Renal pelvis (tissue), 1 donor: ENCODE measurements at regions not wholly inside any gene's neighbourhood (a gene's known extent, or its start where the extent isn't known, plus 50 kb on each side); places are given as distances from the start of the nearest gene placed in this dataset.

Experiments
- DNase-seq: peaks from one replicate; pipeline ENCODE4 v3.0.0-alpha.2; 2013

DNA sequence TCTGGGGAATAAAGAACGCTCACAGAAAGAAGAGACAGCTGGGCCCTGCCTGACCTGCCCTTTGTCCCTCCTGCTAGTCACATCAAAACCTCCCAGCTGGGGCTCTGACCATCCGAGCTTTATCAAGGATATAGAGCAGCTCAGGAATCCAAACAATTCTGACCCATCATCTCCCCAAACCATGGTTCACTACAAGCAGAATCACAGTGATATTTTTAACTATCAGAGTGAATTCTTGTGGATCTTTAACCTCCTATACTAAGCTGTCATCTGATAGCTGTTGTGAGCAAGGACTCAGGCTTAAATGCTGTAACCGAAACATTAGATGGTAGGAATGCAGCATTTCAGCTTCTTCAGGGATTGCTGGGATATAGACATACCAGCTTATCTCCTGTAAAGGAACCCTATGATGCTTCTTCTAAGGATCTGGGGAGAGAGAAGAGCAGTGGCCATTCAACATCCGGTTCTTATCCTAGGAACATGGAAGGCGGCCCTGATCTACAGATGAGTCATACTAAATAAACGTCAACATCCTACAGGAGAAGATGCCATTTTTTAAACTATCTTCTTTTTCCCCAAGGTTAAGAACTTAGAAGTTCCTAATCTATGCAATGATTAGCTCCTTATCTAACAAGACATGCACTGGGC lies 84.7 kb upstream of the AKIP1 start:
- DNase-seq, result peak; percentile 44

DNA sequence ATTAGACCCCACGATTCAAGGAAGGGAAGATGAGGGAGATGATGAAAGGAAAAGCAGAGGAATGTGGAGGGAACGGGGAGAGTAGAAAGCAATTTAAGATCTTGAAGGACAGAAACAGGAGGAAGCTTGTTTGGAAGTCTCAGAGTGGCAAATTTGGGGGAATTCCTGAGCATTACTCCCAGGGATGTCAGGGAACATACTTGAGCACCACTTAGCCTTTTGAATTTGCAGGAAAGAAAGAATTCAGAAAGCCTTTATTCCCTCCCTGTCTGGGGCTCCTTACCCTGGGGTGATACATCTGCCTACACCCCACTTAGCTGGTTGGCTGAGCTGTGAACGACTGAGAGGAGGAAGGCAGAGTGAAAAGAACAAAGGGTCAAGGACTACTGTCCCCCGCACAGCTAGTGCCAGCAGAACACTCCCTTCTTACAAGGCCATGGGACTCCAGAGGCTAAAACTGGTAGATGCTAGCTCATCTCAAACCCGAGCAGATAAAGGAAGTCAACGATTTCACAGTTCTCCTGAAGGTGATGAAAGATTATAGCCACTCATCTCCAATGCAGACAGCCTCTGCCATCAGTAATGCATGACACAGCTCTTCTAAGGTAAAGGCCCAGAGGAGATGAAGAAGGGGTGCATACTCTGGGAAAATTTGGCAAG lies 84.0 kb upstream of the AKIP1 start:
- DNase-seq, result no peak

DNA sequence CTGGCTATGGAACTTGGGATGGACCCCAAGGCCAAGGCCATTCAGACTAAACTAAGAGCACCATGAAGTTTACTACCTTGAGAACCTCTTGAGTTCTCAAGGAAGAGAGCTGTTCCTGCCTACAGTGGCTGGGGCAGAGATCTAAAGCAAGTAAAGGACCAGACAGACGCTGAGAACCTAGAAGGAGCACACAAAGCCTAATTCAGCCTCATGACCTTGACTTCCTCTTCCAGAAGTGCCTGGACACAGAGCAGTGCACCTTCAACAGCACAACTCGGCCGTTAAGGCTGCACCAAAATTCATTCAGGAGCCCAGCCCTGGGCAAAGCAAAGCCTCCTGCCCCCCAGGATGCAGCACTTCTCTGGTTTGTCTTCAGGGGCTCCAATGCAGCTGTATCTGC lies 82.9 kb upstream of the AKIP1 start:
- no peak for DNase-seq

DNA sequence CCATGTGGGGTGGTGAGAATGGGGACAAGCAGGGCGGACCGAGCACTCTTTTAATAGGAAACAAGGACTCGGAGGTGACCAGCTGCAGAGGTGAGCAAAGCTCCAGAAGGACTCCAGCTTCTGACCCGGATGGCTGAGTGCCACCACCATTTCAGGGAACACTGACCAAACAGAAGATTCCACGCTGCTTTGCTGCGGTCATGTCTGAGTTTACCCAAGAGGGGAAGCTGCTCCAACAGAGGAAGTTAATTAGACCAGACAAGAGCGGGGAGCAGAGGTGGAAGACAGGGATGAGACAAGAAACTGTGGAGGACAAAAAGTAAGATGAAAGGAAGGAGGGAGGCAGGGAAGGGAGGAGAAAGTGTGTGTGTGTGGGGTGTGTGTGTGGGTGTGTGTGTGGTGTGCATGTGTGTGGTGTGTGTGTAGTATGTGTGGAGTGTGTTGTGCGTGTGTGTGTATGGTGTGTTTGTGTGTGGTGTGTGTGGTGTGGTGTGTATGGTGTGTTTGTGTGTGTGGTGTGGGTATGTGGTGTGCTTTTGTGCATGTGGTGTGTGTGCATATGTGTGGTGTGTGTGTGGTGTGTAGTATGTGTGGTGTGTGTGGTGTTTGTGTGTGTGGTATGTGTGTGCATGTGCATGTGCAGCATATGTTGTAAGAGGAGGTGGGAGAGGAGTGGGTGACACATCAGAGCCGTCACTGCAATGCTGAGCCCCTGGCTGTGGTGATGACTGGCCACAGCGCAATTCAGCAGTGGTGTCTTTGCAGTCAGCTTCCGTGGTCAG lies 82.2 kb upstream of the AKIP1 start:
- DNase-seq, result no peak

DNA sequence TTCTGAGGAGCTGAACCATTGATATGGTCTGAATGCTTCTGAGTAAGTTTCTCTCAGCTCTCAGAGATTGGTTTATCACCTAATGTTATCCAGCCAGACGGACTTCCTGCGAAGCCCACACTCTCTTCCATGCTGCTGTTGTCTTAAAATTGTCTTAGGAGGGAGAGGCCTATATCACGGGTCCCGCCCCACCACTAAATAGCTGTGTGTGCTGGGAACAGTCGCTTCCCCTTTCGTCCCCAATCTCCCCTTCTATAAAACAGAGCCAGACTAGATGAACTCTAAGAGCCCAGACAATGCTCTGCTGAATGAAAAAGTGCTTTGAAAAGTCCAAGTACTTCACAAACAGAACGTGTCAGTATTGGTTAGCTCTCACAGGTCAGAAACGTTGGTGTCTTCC lies 81.4 kb upstream of the AKIP1 start:
- no peak for DNase-seq

DNA sequence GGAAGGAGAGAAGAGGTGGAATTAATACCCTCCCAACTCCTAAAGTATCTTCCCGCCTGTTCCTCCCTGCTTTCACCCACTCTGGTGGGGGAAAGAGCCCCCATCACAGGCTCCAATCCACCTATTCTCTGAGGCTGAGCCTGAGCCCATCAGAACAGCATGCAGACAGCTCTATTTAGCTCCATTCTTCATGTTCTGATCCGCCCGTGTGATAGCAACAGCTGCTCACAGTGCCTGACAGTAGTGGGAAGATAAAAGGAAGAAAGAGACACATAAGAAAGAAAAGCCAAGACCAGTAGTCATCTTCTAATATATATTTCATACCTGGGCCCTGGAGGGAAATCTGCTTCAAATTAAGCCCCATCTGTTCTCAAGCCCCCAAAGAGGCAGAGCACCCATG lies 80.3 kb upstream of the AKIP1 start:
- DNase-seq, result no peak

DNA sequence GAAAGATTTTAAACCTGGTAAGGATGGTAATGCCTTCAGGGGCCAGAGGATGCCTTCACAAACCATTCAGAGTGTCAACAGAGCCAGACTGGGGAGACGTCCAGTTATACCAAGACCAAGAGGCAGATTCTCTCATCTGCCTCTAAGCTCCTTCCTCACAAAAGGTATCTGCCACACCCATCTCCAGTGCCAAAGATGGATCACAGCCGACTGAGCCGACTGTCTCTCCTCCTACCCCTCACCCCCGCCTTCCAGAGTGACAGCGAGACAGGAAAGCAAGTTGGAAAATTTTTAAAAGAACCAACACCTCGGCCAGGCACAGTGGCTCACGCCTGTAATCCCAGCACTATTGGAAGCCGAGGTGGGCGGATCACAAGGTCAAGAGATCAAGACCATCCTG lies 79.1 kb upstream of the AKIP1 start:
- DNase-seq, result no peak

DNA sequence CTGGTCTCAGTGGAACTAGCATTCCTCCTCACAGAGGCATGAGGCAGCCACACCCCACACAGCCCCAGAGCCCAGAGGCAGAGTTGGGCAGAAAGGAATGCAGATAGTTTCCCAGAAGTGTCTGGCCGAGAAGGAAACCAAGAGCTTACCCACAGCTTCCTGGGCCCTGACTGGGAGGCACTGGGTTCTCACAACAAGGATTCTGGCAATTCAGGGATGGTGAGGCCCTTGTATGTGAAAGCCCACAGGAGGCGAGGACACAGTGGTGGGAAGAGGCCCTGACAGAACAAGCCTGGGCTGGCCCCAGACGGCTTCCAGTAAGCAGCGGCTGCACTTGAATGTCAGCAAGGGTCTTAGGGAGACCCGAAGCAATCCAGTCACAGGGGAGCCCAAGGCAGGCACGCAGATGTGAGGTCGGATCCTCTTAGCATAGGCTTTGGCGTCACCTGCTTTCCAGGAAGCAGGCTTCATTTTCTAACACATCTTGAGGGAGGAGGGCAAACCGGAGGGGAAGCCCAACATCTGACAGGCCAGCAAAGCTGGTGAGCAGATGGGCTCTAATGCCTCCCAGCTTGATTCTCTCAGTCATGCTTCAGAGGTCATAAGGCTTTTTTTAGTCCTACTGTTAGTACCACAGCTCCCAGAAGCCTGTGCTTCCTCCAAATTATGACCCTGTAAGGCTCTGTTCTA lies 78.3 kb upstream of the AKIP1 start:
- DNase-seq, result peak; percentile 78

DNA sequence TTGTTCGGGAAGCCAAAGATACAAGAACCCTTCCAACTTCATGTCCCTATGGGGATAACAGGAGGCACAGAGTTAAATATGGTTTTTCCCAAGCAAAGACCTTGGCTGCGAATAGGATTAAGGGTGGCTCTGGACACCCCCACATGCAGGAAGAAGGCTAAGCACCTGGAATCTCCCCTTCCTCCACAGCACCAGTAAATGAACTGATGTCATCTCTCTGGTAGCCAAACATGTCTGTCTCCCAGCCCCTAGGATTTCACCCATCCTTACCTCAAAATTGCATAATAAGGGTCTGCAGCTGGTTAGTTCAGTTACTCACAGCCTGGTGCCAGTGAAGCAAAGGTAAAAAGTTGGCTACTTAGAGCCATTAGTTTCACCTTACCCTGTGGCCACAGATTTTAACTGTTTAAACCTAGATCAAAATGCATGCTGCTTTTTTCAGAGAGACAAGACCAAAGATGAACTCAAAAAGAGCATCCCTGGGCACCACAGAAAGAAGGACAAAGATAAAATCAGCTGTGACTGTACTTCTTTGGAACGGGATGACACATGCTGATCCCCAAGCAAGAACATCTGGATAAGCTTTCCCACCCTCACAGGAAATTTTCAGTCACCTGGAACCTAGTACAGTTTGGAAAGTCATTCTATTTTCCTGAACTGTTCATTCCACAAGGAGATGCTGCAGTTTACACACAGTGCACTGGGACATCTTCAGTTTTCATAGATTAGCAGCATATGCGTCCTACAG lies 77.2 kb upstream of the AKIP1 start:
- no peak for DNase-seq

DNA sequence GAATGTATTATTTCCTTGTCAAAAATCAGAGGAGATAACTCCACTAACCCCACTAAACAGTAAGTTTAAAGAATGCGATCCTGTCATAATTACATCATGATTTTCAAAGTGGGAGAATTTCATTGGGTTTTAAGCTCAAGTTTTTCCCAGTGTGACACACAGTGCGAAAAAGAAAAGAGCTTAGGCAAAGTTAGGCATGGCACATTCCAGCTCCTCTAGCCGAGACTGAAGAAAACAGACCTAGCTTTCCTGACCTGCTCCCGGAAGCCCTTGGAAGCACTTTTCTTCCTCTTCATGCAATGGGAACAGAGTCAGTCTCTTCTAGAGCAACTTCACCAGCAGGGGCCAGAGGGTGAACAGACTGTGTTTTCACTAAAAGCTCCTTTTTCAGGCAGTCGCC lies 76.6 kb upstream of the AKIP1 start:
- DNase-seq, result no peak

DNA sequence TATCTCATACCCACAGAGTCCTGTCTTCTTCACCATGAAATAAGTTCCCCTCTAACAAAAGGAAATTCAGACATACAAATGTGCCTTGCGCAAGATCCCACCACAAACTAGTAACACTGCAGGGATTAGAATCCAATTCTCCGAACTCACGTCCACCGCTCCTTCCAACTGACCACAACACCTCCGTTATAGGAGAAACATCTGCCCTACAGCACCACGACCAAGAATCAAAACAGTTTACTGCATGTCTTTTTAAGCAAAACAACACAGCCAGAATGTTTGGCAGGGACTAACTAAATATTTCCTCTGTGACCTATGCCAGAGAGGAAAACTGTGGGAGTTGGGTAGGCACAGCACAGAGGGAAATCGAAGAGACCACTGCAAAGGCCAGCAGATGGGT lies 72.7 kb upstream of the AKIP1 start:
- no peak for DNase-seq

DNA sequence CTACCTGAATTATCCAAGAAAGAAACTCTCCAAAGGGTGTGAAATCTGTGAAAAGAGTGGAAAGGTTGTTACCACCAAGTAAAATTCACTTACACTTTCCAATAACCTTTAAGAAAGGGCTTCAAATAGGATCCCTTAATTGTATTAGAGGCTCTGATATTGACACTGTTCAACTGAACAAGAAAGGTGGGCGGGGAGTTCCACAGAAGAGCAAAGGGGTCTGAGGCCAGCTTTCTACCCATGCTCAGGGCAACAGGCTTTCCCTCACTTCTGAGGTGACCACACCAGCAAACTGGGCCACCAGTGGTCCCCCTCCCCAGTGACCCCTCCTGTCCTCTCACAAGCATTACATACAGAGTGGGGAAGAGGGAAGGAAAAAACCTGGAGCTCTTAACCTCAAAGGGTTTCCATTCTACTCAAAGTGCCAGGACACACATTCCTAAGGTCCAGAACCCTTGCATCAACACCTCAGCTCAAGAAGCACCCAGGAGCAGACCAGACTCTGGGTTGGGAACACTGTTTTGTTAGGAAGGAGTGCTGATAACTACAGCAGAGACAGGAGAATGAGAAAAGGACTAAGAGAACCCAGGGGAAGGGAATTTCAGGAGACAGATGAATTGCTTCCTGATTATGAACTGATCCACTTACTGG lies 71.6 kb upstream of the AKIP1 start:
- no peak for DNase-seq

DNA sequence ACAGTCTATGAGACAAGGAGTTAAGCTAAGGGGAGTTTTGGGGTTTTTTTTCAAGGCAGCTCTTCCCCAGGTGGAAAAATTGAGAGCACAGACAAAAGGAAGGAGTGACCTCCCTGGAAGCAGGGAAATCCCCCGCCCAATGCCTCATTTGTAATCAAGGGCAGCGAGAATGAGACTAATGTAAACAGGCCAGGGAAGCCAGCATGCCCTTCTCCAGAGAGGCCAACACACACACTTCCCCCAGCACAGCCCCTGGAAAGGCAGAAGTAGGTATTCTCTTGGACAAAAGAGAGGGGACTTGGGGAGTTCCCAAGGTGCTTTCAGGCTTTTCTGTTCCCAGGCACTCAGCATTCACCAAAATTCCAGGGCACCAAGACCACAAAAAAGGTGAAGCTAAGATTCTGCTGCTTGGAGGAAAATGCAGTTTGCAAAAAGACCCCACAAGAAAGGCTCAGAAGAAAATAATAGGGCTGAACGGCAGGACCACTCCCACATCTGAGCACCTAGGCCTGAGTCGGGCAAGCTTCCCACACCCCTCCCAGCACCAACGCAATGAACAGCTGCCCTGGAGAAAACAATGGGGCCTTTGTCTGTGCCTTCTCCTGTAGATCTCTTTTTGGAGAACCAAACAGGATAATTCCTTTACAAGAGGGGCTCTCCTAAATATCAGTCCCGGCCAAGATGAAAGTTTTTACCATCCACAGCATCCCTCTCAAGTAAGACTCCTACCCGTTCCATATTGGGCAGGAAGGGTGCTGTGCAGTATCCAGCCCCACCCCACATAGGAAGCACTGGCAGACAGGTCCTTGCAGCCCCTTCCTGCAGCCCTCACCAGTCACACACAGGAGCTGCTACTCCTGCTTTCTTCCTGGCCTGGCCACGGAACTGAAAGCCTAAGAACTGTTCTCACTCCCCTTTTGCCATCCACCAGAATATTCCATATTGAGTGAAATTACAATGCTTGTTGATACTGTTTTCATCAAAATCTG lies 70.7 kb upstream of the AKIP1 start:
- DNase-seq, result no peak

DNA sequence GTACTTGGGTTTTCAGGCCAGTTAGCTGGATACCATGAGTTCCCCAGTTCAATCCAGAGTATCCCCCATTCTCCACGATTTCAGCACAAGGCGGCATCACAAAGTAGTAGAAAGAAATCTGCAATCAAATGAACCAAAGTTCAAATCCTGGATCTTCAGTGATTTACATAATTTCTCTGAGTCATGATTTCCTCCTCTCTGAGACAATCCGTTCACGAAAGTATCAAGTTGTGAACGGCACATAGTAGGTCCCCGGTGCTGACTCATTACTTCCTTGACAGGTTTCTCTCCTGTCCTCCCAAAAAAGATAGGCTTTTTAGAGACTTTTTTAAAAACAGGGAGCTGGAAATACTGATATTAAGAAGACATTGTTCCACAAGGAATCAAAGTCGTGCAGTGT lies 69.1 kb upstream of the AKIP1 start:
- DNase-seq, result no peak

DNA sequence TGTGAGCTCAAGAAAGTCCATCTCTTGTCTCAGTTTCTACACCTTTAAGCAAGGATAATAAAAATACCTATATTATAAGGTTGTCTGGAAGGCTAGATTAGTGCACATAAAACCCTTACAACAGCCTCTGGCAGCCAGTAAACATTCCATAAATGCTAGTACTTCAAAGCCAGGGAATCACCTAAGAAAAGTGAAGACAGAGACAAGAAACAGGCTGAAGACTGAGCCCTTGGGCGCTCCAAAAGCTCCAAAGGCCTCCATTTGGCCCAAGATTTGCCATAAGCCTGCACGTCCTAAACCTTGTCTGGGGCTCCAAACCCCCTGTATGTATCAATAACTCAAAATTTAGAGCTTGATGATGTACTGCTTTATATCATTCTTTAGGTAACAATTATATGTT lies 52.2 kb upstream of the AKIP1 start:
- DNase-seq, result no peak
